HCT116 (cell line): ENCODE measurements at regions not wholly inside any gene's neighbourhood (a gene's known extent, or its start where the extent isn't known, plus 50 kb on each side); places are given as distances from the start of the nearest gene placed in this dataset.

Experiments
- ATAC-seq: fragments of 200-7000 bp; cut with Tn5 transposase; 2 replicates; pipeline ENCODE4 v1.9.1; 2020; ENCODE audit warnings: mild to moderate bottlenecking, moderate library complexity
- BruUV-seq: library from RNA; stranded (reverse); fragments of 400-500 nt; replicated peaks from 2 replicates; lab custom pipeline; 2021; lab: Mats Ljungman, UMichigan
- CTCF ChIA-PET: fragments of 300-600 bp; sonication (Branson Sonifier 250); formaldehyde crosslinking; loops from one replicate; lab custom pipeline; 2021; ENCODE audit warnings: antibody characterized with exemption; lab: Charles Lee
- POLR2A ChIA-PET: fragments of 300-600, 350-600 bp; sonication (Branson Sonifier 250); formaldehyde crosslinking; loops from one replicate; lab custom pipeline; 2021; ENCODE audit warnings: antibody characterized with exemption; lab: Charles Lee
- RAD21 ChIA-PET, 2 experiments: fragments of 300-600 bp; sonication (Branson Sonifier 250); formaldehyde crosslinking; loops; one replicate each; lab custom pipeline; 2023; ENCODE audit warnings: low total read pairs in 2 of 2; ENCODE audit not compliant: uncharacterized antibody in 2 of 2, unreplicated experiment in 2 of 2, low non-redundant PET in 1 of 2; lab: Charles Lee
- DNase-seq: peaks from one replicate; pipeline ENCODE4 v3.0.0-alpha.2; 2010; ENCODE audit warnings: low read depth, low spot score
- H2AFZ ChIP-seq: fragments of 200-600 bp; shearing (Covaris generic), sonication (generic); 2 replicates; pipeline ENCODE4 v1.6.1; 2017; ENCODE audit warnings: low read depth, mixed run types, mixed read lengths, antibody characterized with exemption, low read length; ENCODE audit not compliant: poor library complexity, severe bottlenecking
- H3K27ac ChIP-seq: 2 replicates; pipeline ENCODE4 v1.5.1; 2012; ENCODE audit warnings: low read depth, low read length
- H3K27me3 ChIP-seq: fragments of 200-600 bp; sonication (generic); 2 replicates; pipeline ENCODE4 v1.6.1; 2016; ENCODE audit warnings: mixed run types, low read length, mixed read lengths; ENCODE audit not compliant: insufficient read depth
- H3K36me3 ChIP-seq, 2 experiments: fragments of 200-500 bp in 1 of 2; fragments of 200-600 bp in 1 of 2; sonication (Bioruptor generic) in 1 of 2; sonication (generic) in 1 of 2; 2 replicates each; pipeline versions ENCODE4 v1.5.1 to v1.6.1; 2014 to 2016; ENCODE audit warnings: low read length in 2 of 2, inconsistent platforms in 1 of 2, mixed read lengths in 1 of 2, mixed run types in 1 of 2; ENCODE audit not compliant: insufficient read depth in 2 of 2, control insufficient read depth in 1 of 2
- H3K4me1 ChIP-seq, 2 experiments: fragments of 200-600 bp in 1 of 2; sonication (generic) in 1 of 2; 2 replicates each; pipeline versions ENCODE4 v1.5.1 to v1.6.1; 2012 to 2017; ENCODE audit warnings: low read length in 2 of 2, inconsistent platforms in 1 of 2, mild to moderate bottlenecking in 1 of 2, mixed read lengths in 1 of 2, mixed run types in 1 of 2, moderate library complexity in 1 of 2; ENCODE audit not compliant: insufficient read depth in 2 of 2, control insufficient read depth in 1 of 2
- H3K4me2 ChIP-seq: fragments of 200-600 bp; sonication (generic); 2 replicates; pipeline ENCODE4 v1.6.1; 2017; ENCODE audit warnings: mixed run types, low read length, mixed read lengths
- H3K4me3 ChIP-seq, 2 experiments: fragments of 200-600 bp in 1 of 2; sonication (generic) in 1 of 2; replicated peaks in 1 of 2; 2 replicates each; pipeline ENCODE4 v1.5.1; 2011 to 2016; ENCODE audit warnings: low read length in 2 of 2, control low read depth in 1 of 2, low read depth in 1 of 2, mild to moderate bottlenecking in 1 of 2, mixed read lengths in 1 of 2, mixed run types in 1 of 2
- H3K79me2 ChIP-seq: fragments of 200-600 bp; sonication (generic); 2 replicates; pipeline ENCODE4 v1.6.1; 2017; ENCODE audit warnings: mild to moderate bottlenecking, mixed run types, low read length, moderate library complexity, mixed read lengths; ENCODE audit not compliant: insufficient read depth
- H3K9ac ChIP-seq: fragments of 200-600 bp; sonication (generic); 2 replicates; pipeline ENCODE4 v1.6.1; 2016; ENCODE audit warnings: low read length, mixed read lengths
- H3K9me2 ChIP-seq: fragments of 200-600 bp; sonication (generic), shearing (Covaris generic); 2 replicates; pipeline ENCODE4 v1.6.1; 2017; ENCODE audit warnings: mixed run types, mild to moderate bottlenecking, moderate library complexity; ENCODE audit not compliant: insufficient read depth
- H3K9me3 ChIP-seq, 2 experiments: fragments of 200-500 bp in 1 of 2; fragments of 200-600 bp in 1 of 2; sonication (Bioruptor generic) in 1 of 2; sonication (generic) in 1 of 2; 2 replicates each; pipeline ENCODE4 v1.6.1; 2014 to 2017; ENCODE audit warnings: low read length in 2 of 2, mixed read lengths in 2 of 2, inconsistent platforms in 1 of 2, low read depth in 1 of 2, mild to moderate bottlenecking in 1 of 2, mixed run types in 1 of 2, moderate library complexity in 1 of 2; ENCODE audit not compliant: control insufficient read depth in 1 of 2, insufficient read depth in 1 of 2
- H4K20me1 ChIP-seq: fragments of 200-600 bp; sonication (generic), shearing (Covaris generic); 2 replicates; pipeline ENCODE4 v1.6.1; 2017; ENCODE audit warnings: mixed run types, mild to moderate bottlenecking, moderate library complexity; ENCODE audit not compliant: insufficient read depth
- CBX3 ChIP-seq: IDR thresholded peaks from 2 replicates; pipeline ENCODE4 v1.6.1; 2012; ENCODE audit warnings: low read depth
- RAD21 ChIP-seq: IDR thresholded peaks from 2 replicates; pipeline ENCODE4 v1.6.1; 2012; ENCODE audit warnings: low read depth, mild to moderate bottlenecking
- intact Hi-C: fragments of 100-400 bp; cut with micrococcal nuclease; formaldehyde crosslinking; loops from 2 replicates; pipeline ENCODE4 v1.10.0; 2022
- TF ChIP-seq, protein P1 (sequence below), 3 experiments: fragments of 200-600 bp in 1 of 3; sonication (generic) in 1 of 3; IDR thresholded peaks in 2 of 3; conservative IDR thresholded peaks in 1 of 3; 2 replicates each; pipeline ENCODE4 v1.5.1; 2012 to 2017; ENCODE audit warnings: low read depth in 2 of 3, low read length in 2 of 3, antibody characterized with exemption in 1 of 3, borderline replicate concordance in 1 of 3, control low read depth in 1 of 3, mild to moderate bottlenecking in 1 of 3, mixed read lengths in 1 of 3, mixed run types in 1 of 3, moderate library complexity in 1 of 3; ENCODE audit not compliant: insufficient read depth in 1 of 3
- TF ChIP-seq, protein P2 (sequence below): IDR thresholded peaks from 2 replicates; pipeline ENCODE4 v1.6.1; 2012

DNA sequence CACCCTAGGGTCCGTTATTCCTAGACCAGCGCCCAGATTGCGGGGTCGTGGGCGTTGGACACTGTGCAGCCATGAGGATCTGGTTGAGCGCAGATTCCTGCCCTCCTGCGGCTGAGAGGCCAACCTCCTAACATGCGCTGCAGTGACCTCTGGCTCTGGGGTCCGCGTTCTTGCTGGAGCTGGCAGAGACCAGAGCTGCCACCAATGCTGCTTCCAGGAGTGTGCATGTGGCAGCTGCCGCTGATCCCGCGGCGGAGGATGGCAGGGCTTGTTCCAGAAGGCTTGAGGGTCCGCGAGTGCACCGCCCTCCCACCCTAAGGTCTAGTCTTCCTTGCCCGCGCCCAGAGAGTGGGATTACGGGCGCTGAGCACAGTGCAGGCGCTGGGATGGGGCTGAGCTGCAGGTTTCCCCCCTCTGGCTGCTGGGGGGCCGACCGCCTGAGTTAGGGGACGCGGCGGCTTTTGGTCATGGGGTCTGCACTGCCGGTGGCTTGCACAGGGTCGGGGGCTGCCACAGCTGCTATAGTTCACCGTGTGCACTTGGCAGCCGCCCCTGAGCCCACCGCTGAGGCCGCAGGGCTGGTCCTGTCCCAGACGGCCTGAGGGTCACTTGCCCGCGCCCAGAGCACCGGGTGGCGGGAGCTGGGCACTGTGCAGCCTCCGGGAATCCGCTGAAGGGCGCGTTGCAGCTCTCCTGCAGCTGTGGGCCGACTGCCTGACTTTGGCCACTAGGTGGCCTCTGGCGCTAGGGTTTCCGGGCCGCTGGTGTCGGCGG, 145.9 kb downstream of the CCDC74A start:
- ATAC-seq (peak; percentile 91), DNase-seq (peak; percentile 48)
- H3K4me3 ChIP-seq: no peak overlapping the region
- H3K4me1 ChIP-seq: peaks cover 7 to 31% of the 10 kb centered on the region in 2 experiments; a peak in 3 of 4 replicates
- POLR2A ChIA-PET: no interaction called here
- no peaks in the 10 kb centered on the region for H3K36me3 ChIP-seq
- CTCF ChIA-PET: interaction anchor here (0.9 to 1.5 kb wide), 7 partner anchors 9 to 520 kb away, joined by 3 to 10 read pairs (median 4); no protein-coding TSS in a partner anchor
- intact Hi-C loops: loop anchor here (2.0 to 5.0 kb wide), 3 partner anchors 127 to 521 kb away; no protein-coding TSS in a partner anchor
- no peaks in the 10 kb centered on the region for H3K9me2 ChIP-seq
- no peaks in the 10 kb centered on the region for H3K27me3 ChIP-seq
- RAD21 ChIA-PET: interaction anchor here in 1 of 2 experiments (0.8 kb wide), 1 partner anchor 128 kb away, joined by 3 read pairs; no protein-coding TSS in a partner anchor
- H4K20me1 ChIP-seq: no peaks in the 10 kb centered on the region
- H3K9me3 ChIP-seq: no peaks in the 10 kb centered on the region
- no peak overlapping the region for H2AFZ ChIP-seq
- no TSS peak for BruUV-seq
- no peak overlapping the region for H3K9ac ChIP-seq
- no peak overlapping the region; the same call in 1 of the 2 replicates for H3K27ac ChIP-seq
- H3K79me2 ChIP-seq: no peaks in the 10 kb centered on the region
- H3K4me2 ChIP-seq: peak overlapping the region; percentile 29
- TF ChIP-seq CBX3 (0 out of 2 replicates have a peak, but pooled peaks have one; percentile 50), RAD21 (peak; percentile 85)
- TF ChIP-seq, protein P1, sequence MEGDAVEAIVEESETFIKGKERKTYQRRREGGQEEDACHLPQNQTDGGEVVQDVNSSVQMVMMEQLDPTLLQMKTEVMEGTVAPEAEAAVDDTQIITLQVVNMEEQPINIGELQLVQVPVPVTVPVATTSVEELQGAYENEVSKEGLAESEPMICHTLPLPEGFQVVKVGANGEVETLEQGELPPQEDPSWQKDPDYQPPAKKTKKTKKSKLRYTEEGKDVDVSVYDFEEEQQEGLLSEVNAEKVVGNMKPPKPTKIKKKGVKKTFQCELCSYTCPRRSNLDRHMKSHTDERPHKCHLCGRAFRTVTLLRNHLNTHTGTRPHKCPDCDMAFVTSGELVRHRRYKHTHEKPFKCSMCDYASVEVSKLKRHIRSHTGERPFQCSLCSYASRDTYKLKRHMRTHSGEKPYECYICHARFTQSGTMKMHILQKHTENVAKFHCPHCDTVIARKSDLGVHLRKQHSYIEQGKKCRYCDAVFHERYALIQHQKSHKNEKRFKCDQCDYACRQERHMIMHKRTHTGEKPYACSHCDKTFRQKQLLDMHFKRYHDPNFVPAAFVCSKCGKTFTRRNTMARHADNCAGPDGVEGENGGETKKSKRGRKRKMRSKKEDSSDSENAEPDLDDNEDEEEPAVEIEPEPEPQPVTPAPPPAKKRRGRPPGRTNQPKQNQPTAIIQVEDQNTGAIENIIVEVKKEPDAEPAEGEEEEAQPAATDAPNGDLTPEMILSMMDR (IDR thresholded peaks at IDR 0.05 in 2 of 3, conservative IDR thresholded peaks at IDR 0.05 in 1 of 3; ENCODE audit: borderline replicate concordance in 1 of 3, insufficient read depth in 1 of 3, low read depth in 2 of 3, low read length in 2 of 3): peak; percentile 76 to 92 (median 77)
- TF ChIP-seq, protein P2, sequence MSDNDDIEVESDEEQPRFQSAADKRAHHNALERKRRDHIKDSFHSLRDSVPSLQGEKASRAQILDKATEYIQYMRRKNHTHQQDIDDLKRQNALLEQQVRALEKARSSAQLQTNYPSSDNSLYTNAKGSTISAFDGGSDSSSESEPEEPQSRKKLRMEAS: no peak
